ENCODE measurements at regions not wholly inside any gene's neighbourhood (a gene's known extent, or its start where the extent isn't known, plus 50 kb on each side); places are given as distances from the start of the nearest gene placed in this dataset.

GRCh38 chr18:75562216-75562615 lies 134.7 kb upstream of the SMIM21 start:
- H3K27ac ChIP-seq: no peak overlapping the region
- H3K9me3 ChIP-seq: no peaks in the 10 kb centered on the region
- no peaks in the 10 kb centered on the region for H3K36me3 ChIP-seq
- no peak overlapping the region for H3K4me3 ChIP-seq
- H3K27me3 ChIP-seq: no peaks in the 10 kb centered on the region
- no peak for DNase-seq
- TF ChIP-seq CTCF (IDR thresholded peaks at IDR 0.05) (no peak), POLR2A (IDR thresholded peaks at IDR 0.05) (no peak)
- no peaks in the 10 kb centered on the region for H3K4me1 ChIP-seq

GRCh38 chr18:75558790-75559189 lies 131.3 kb upstream of the SMIM21 start:
- no peak overlapping the region for H3K27ac ChIP-seq
- no peak overlapping the region for H3K4me3 ChIP-seq
- no peaks in the 10 kb centered on the region for H3K27me3 ChIP-seq
- no peak for TF ChIP-seq POLR2A (IDR thresholded peaks at IDR 0.05)
- no peak for TF ChIP-seq CTCF (IDR thresholded peaks at IDR 0.05)
- no peaks in the 10 kb centered on the region for H3K4me1 ChIP-seq
- H3K36me3 ChIP-seq: no peaks in the 10 kb centered on the region
- H3K9me3 ChIP-seq: no peaks in the 10 kb centered on the region
- DNase-seq: no peak

- H3K9me3 ChIP-seq: no peaks in the 10 kb centered on the region
- no peaks in the 10 kb centered on the region for H3K36me3 ChIP-seq
- TF ChIP-seq POLR2A (IDR thresholded peaks at IDR 0.05) (no peak), CTCF (IDR thresholded peaks at IDR 0.05) (no peak)
- H3K4me1 ChIP-seq: no peaks in the 10 kb centered on the region
- H3K27ac ChIP-seq: no peak overlapping the region
- no peak for DNase-seq
- no peaks in the 10 kb centered on the region for H3K27me3 ChIP-seq
- no peak overlapping the region for H3K4me3 ChIP-seq
Measured at GRCh38 chr18:75556841-75557240, 129.3 kb upstream of the SMIM21 start.

- H3K36me3 ChIP-seq: no peaks in the 10 kb centered on the region
- no peak for DNase-seq
- H3K4me3 ChIP-seq: no peak overlapping the region
- TF ChIP-seq CTCF (IDR thresholded peaks at IDR 0.05) (no peak), POLR2A (IDR thresholded peaks at IDR 0.05) (no peak)
- no peaks in the 10 kb centered on the region for H3K4me1 ChIP-seq
- no peaks in the 10 kb centered on the region for H3K9me3 ChIP-seq
- no peaks in the 10 kb centered on the region for H3K27me3 ChIP-seq
- no peak overlapping the region for H3K27ac ChIP-seq
Measured at GRCh38 chr18:75554644-75555185, 127.2 kb upstream of the SMIM21 start.

GRCh38 chr18:75554176-75554575 lies 126.7 kb upstream of the SMIM21 start:
- no peak for DNase-seq
- Histone ChIP-seq H3K27me3 (no peaks in the 10 kb centered on the region), H3K27ac (no peak overlapping the region), H3K36me3 (no peaks in the 10 kb centered on the region), H3K4me3 (no peak overlapping the region), H3K9me3 (no peaks in the 10 kb centered on the region), H3K4me1 (no peaks in the 10 kb centered on the region)
- no peak for TF ChIP-seq CTCF (IDR thresholded peaks at IDR 0.05)
- TF ChIP-seq POLR2A (IDR thresholded peaks at IDR 0.05): no peak

GRCh38 chr18:75553021-75553420 lies 125.5 kb upstream of the SMIM21 start:
- no peak overlapping the region for H3K4me3 ChIP-seq
- no peaks in the 10 kb centered on the region for H3K9me3 ChIP-seq
- no peaks in the 10 kb centered on the region for H3K36me3 ChIP-seq
- no peak overlapping the region for H3K27ac ChIP-seq
- no peak for TF ChIP-seq POLR2A (IDR thresholded peaks at IDR 0.05)
- no peak for TF ChIP-seq CTCF (IDR thresholded peaks at IDR 0.05)
- DNase-seq: no peak
- no peaks in the 10 kb centered on the region for H3K4me1 ChIP-seq
- no peaks in the 10 kb centered on the region for H3K27me3 ChIP-seq
